Natural killer cell (primary cell): ENCODE measurements at regions not wholly inside any gene's neighbourhood (a gene's known extent, or its start where the extent isn't known, plus 50 kb on each side); places are given as distances from the start of the nearest gene placed in this dataset.

Experiments
- ATAC-seq, 3 donors: fragments of 150-1000 bp in 2 of 3; fragments of 200-7000 bp in 1 of 3; cut with Tn5 transposase; 1 replicate in 1 of 3; 2 replicates in 2 of 3; pipeline ENCODE4 v1.10.0; 2021; ENCODE audit warnings: mild to moderate bottlenecking in 2 of 3, moderate library complexity in 2 of 3
- DNase-seq, 2 donors: peaks; one replicate each; pipeline versions ENCODE4 v3.0.0 to v3.0.0-alpha.2; 2013 to 2021; ENCODE audit warnings: mixed read lengths in 1 of 2
- H3K27ac ChIP-seq: one replicate; pipeline ENCODE4 v1.5.1; 2013; ENCODE audit warnings: mild to moderate bottlenecking, low read length
- H3K27me3 ChIP-seq: one replicate; pipeline ENCODE4 v1.6.1; 2013; ENCODE audit warnings: low read length; ENCODE audit not compliant: control insufficient read depth, insufficient read depth
- H3K36me3 ChIP-seq: one replicate; pipeline ENCODE4 v1.6.1; 2013; ENCODE audit warnings: low read length; ENCODE audit not compliant: control insufficient read depth, insufficient read depth
- H3K4me1 ChIP-seq: one replicate; pipeline ENCODE4 v1.6.1; 2013; ENCODE audit warnings: low read length; ENCODE audit not compliant: control insufficient read depth, insufficient read depth
- H3K4me3 ChIP-seq: one replicate; pipeline ENCODE4 v1.5.1; 2013; ENCODE audit warnings: low read length
- H3K9me3 ChIP-seq: one replicate; pipeline ENCODE4 v1.6.1; 2013; ENCODE audit warnings: low read length; ENCODE audit not compliant: control insufficient read depth, insufficient read depth
- H3K27ac Mint-ChIP-seq, 2 donors: one replicate each; pipeline ENCODE4 v1.8.0; 2022; ENCODE audit warnings: mild to moderate bottlenecking in 2 of 2, mixed read lengths in 2 of 2, moderate library complexity in 1 of 2
- H3K27me3 Mint-ChIP-seq, 2 donors: one replicate each; pipeline ENCODE4 v1.8.0; 2022; ENCODE audit warnings: low read depth in 2 of 2, mixed read lengths in 2 of 2
- H3K36me3 Mint-ChIP-seq: one replicate; pipeline ENCODE4 v1.8.0; 2022; ENCODE audit warnings: mixed read lengths
- H3K4me1 Mint-ChIP-seq, 2 donors: one replicate each; pipeline ENCODE4 v1.8.0; 2022; ENCODE audit warnings: mixed read lengths in 2 of 2
- H3K4me3 Mint-ChIP-seq: one replicate; pipeline ENCODE4 v1.8.0; 2022; ENCODE audit warnings: mild to moderate bottlenecking, moderate library complexity, mixed read lengths
- H3K9me3 Mint-ChIP-seq, 2 donors: one replicate each; pipeline ENCODE4 v1.8.0; 2022; ENCODE audit warnings: mixed read lengths in 2 of 2
- CTCF ChIP-seq: fragments of 200-600 bp; IDR thresholded peaks from one replicate; pipeline ENCODE4 v1.8.0; 2022; ENCODE audit warnings: antibody characterized with exemption
- WGBS: methylation state at CpG from one replicate; pipeline ENCODE4 v1.1.7; 2013; ENCODE audit warnings: missing lambda C conversion rate; ENCODE audit not compliant: insufficient coverage; 5-methylcytosine and 5-hydroxymethylcytosine counted together
- intact Hi-C: fragments of 100-400 bp; cut with micrococcal nuclease; formaldehyde crosslinking; loops from one replicate; pipeline ENCODE4 v1.14.2; 2022

- H3K4me1 Mint-ChIP-seq, result no peaks in the 10 kb centered on the region
- H3K27ac Mint-ChIP-seq, result no peak overlapping the region
These were observed 511.1 kb downstream of the TENT5A start for GRCh38 chr6:81241126-81242041.

GRCh38 chr6:81238390-81238789, 514.1 kb downstream of the TENT5A start:
- no peak overlapping the region for H3K27ac Mint-ChIP-seq
- ATAC-seq, result no peak

More at GRCh38 chr6:81241126-81242041, 511.1 kb downstream of the TENT5A start:
- H3K36me3 Mint-ChIP-seq, result no peaks in the 10 kb centered on the region
- no peak overlapping the region for H3K4me3 Mint-ChIP-seq
- no peaks in the 10 kb centered on the region for H3K36me3 ChIP-seq
- no peak overlapping the region for H3K4me3 ChIP-seq
- 71% methylated on average over 1 of the region's 5 CpGs for WGBS
- intact Hi-C loops, result no loop called here
- no peaks in the 10 kb centered on the region for H3K9me3 ChIP-seq
- no peaks in the 10 kb centered on the region for H3K27me3 ChIP-seq
- no peak for DNase-seq
- no peak for ATAC-seq
- no peak overlapping the region for H3K27ac ChIP-seq
- H3K4me1 ChIP-seq, result no peaks in the 10 kb centered on the region
- no peak for TF ChIP-seq CTCF
- no peaks in the 10 kb centered on the region for H3K27me3 Mint-ChIP-seq
- H3K9me3 Mint-ChIP-seq, result peaks cover 2 to 4% of the 10 kb centered on the region in 2 donors

GRCh38 chr6:81237226-81237625, 515.3 kb downstream of the TENT5A start:
- no peaks in the 10 kb centered on the region for H3K27me3 Mint-ChIP-seq
- no CpG with 5 or more reads among the region's 2 CpGs for WGBS
- intact Hi-C loops, result no loop called here
- no peak overlapping the region for H3K4me3 Mint-ChIP-seq
- no peak for DNase-seq
- no peaks in the 10 kb centered on the region for H3K36me3 Mint-ChIP-seq
- Histone ChIP-seq H3K27ac (no peak overlapping the region), H3K4me3 (no peak overlapping the region), H3K4me1 (no peaks in the 10 kb centered on the region), H3K36me3 (no peaks in the 10 kb centered on the region), H3K27me3 (no peaks in the 10 kb centered on the region), H3K9me3 (no peaks in the 10 kb centered on the region)
- H3K9me3 Mint-ChIP-seq, result peaks cover 3 to 5% of the 10 kb centered on the region in 2 donors
- TF ChIP-seq CTCF, result no peak
- no peak overlapping the region for H3K27ac Mint-ChIP-seq
- no peak for ATAC-seq
- no peaks in the 10 kb centered on the region for H3K4me1 Mint-ChIP-seq

More at GRCh38 chr6:81238390-81238789, 514.1 kb downstream of the TENT5A start:
- Mint-ChIP-seq H3K27me3 (no peaks in the 10 kb centered on the region), H3K4me3 (no peak overlapping the region), H3K4me1 (no peaks in the 10 kb centered on the region), H3K36me3 (no peaks in the 10 kb centered on the region), H3K9me3 (peaks cover 3 to 7% of the 10 kb centered on the region in 2 donors)
- no peak for DNase-seq
- no peaks in the 10 kb centered on the region for H3K27me3 ChIP-seq
- H3K4me1 ChIP-seq, result no peaks in the 10 kb centered on the region
- no peak overlapping the region for H3K27ac ChIP-seq
- intact Hi-C loops, result no loop called here
- no peak overlapping the region for H3K4me3 ChIP-seq
- no peaks in the 10 kb centered on the region for H3K36me3 ChIP-seq
- H3K9me3 ChIP-seq, result no peaks in the 10 kb centered on the region
- no peak for TF ChIP-seq CTCF

- ATAC-seq (no peak), DNase-seq (no peak)
- peaks cover 12 to 13% of the 10 kb centered on the region in 2 donors for H3K9me3 Mint-ChIP-seq
- 64% methylated on average over 1 of the region's 2 CpGs for WGBS
- no peak overlapping the region for H3K27ac Mint-ChIP-seq
- no peaks in the 10 kb centered on the region for H3K9me3 ChIP-seq
- H3K4me1 ChIP-seq, result no peaks in the 10 kb centered on the region
- intact Hi-C loops, result no loop called here
- no peak overlapping the region for H3K4me3 Mint-ChIP-seq
- no peaks in the 10 kb centered on the region for H3K36me3 ChIP-seq
- H3K27ac ChIP-seq, result no peak overlapping the region
- no peak overlapping the region for H3K4me3 ChIP-seq
- no peak for TF ChIP-seq CTCF
- no peaks in the 10 kb centered on the region for H3K27me3 ChIP-seq
- no peaks in the 10 kb centered on the region for H3K36me3 Mint-ChIP-seq
- H3K27me3 Mint-ChIP-seq, result no peaks in the 10 kb centered on the region
- H3K4me1 Mint-ChIP-seq, result no peaks in the 10 kb centered on the region
These were observed 517.0 kb downstream of the TENT5A start for GRCh38 chr6:81235512-81235911.
